Gastrocnemius medialis (tissue), 4 donors: ENCODE measurements at regions not wholly inside any gene's neighbourhood (a gene's known extent, or its start where the extent isn't known, plus 50 kb on each side); places are given as distances from the start of the nearest gene placed in this dataset.

Experiments used
- ATAC-seq, 2 donors: fragments of 150-250 bp; one replicate each; pipeline ENCODE4 v1.9.1; 2016
- DNase-seq, 2 donors: peaks; one replicate each; pipeline ENCODE4 v3.0.0-alpha.2; 2019
- H3K27ac ChIP-seq, 4 donors: fragments of 200-600 bp; sonication (generic); 1 replicate in 1 of 4; 2 replicates in 3 of 4; pipeline ENCODE4 v1.5.1; 2016 to 2018; ENCODE audit warnings: mild to moderate bottlenecking in 2 of 4, moderate library complexity in 1 of 4
- H3K27me3 ChIP-seq, 3 donors: fragments of 200-600 bp; sonication (generic) in 2 of 3; 1 replicate in 1 of 3; 2 replicates in 2 of 3; pipeline versions ENCODE4 v1.5.1 to v1.6.0; 2016 to 2019; ENCODE audit warnings: mild to moderate bottlenecking in 1 of 3, moderate library complexity in 1 of 3
- H3K36me3 ChIP-seq, 2 donors: fragments of 200-600 bp; sonication (generic) in 1 of 2; one replicate each; pipeline ENCODE4 v1.5.1; 2017 to 2018
- H3K4me1 ChIP-seq, 2 donors: fragments of 200-600 bp; sonication (generic) in 1 of 2; one replicate each; pipeline ENCODE4 v1.5.1; 2016 to 2017; ENCODE audit warnings: mild to moderate bottlenecking in 2 of 2
- H3K4me3 ChIP-seq, 4 donors: fragments of 200-600 bp; sonication (generic) in 3 of 4; 1 replicate in 1 of 4; 2 replicates in 3 of 4; pipeline ENCODE4 v1.5.1; 2016 to 2019; ENCODE audit warnings: mild to moderate bottlenecking in 2 of 4
- H3K9me3 ChIP-seq, 3 donors: fragments of 200-600 bp; sonication (generic) in 2 of 3; 1 replicate in 1 of 3; 2 replicates in 2 of 3; pipeline ENCODE4 v1.5.1; 2016 to 2019
- CTCF ChIP-seq, 5 experiments: fragments of 450-650 bp in 3 of 5; fragments of 200-600 bp in 2 of 5; sonication (generic) in 2 of 5; IDR thresholded peaks in 4 of 5; conservative IDR thresholded peaks in 1 of 5; 1 replicate in 4 of 5; 2 replicates in 1 of 5; pipeline ENCODE4 v1.5.1; 2016 to 2019; ENCODE audit warnings: antibody characterized with exemption in 5 of 5, mild to moderate bottlenecking in 3 of 5, moderate library complexity in 3 of 5
- POLR2A ChIP-seq, 2 donors: fragments of 450-650 bp; IDR thresholded peaks; one replicate each; pipeline ENCODE4 v1.6.1; 2017; ENCODE audit warnings: antibody characterized with exemption in 2 of 2, mild to moderate bottlenecking in 2 of 2, moderate library complexity in 2 of 2
- in situ Hi-C, 4 donors: fragments of 200-750 bp; cut with MboI; loops; one replicate each; pipeline versions ENCODE4 v1.15.0 to v1.8.0; 2017; ENCODE audit warnings: low sequenced_read_pairs in 4 of 4
- intact Hi-C: fragments of 100-400 bp; cut with DNase I; formaldehyde crosslinking; loops from one replicate; pipeline ENCODE4 v1.15.1; 2023; ENCODE audit warnings: low total_unique reads

- intact Hi-C loops (no loop called here), in situ Hi-C loops (loop anchor here in 1 of 4 donors (25.0 kb wide), 1 partner anchor 103 kb away; no protein-coding TSS in a partner anchor)
- H3K27me3 ChIP-seq, result peaks cover 0 to 3% (median 0%) of the 10 kb centered on the region in 3 donors
Observed at GRCh38 chr20:59390437-59390836, 90.0 kb downstream of the EDN3 start.

GRCh38 chr20:59391975-59392374 lies 91.6 kb downstream of the EDN3 start:
- no peak for TF ChIP-seq POLR2A (IDR thresholded peaks at IDR 0.05)
- no peak for TF ChIP-seq CTCF (IDR thresholded peaks at IDR 0.05 in 4 of 5, conservative IDR thresholded peaks at IDR 0.05 in 1 of 5)
- H3K4me3 ChIP-seq, result no peak overlapping the region
- no peaks in the 10 kb centered on the region for H3K4me1 ChIP-seq
- H3K9me3 ChIP-seq, result no peaks in the 10 kb centered on the region
- no peak overlapping the region for H3K27ac ChIP-seq
- peaks cover 0 to 2% (median 0%) of the 10 kb centered on the region in 3 donors for H3K27me3 ChIP-seq
- DNase-seq, result no peak
- H3K36me3 ChIP-seq, result no peaks in the 10 kb centered on the region
- no peak for ATAC-seq
- in situ Hi-C loops, result loop anchor here in 1 of 4 donors (25.0 kb wide), 1 partner anchor 105 kb away; no protein-coding TSS in a partner anchor
- intact Hi-C loops, result no loop called here

More at GRCh38 chr20:59390437-59390836, 90.0 kb downstream of the EDN3 start:
- Histone ChIP-seq H3K4me3 (no peak overlapping the region), H3K36me3 (no peaks in the 10 kb centered on the region), H3K9me3 (no peaks in the 10 kb centered on the region), H3K4me1 (no peaks in the 10 kb centered on the region), H3K27ac (no peak overlapping the region)
- DNase-seq (no peak), ATAC-seq (no peak)
- TF ChIP-seq POLR2A (IDR thresholded peaks at IDR 0.05), result no peak
- TF ChIP-seq CTCF (IDR thresholded peaks at IDR 0.05 in 4 of 5, conservative IDR thresholded peaks at IDR 0.05 in 1 of 5), result no peak

- no peak for ATAC-seq
- Histone ChIP-seq H3K27me3 (peaks cover 0 to 4% (median 0%) of the 10 kb centered on the region in 3 donors), H3K4me1 (no peaks in the 10 kb centered on the region), H3K36me3 (no peaks in the 10 kb centered on the region), H3K27ac (no peak overlapping the region), H3K4me3 (no peak overlapping the region), H3K9me3 (no peaks in the 10 kb centered on the region)
- no peak for TF ChIP-seq CTCF (IDR thresholded peaks at IDR 0.05 in 4 of 5, conservative IDR thresholded peaks at IDR 0.05 in 1 of 5)
- no peak for TF ChIP-seq POLR2A (IDR thresholded peaks at IDR 0.05)
- DNase-seq, result no peak
- intact Hi-C loops, result no loop called here
- in situ Hi-C loops, result loop anchor here in 1 of 4 donors (25.0 kb wide), 1 partner anchor 105 kb away; no protein-coding TSS in a partner anchor
Observed at GRCh38 chr20:59392736-59393135, 92.3 kb downstream of the EDN3 start.

GRCh38 chr20:59393142-59393541 lies 92.7 kb downstream of the EDN3 start:
- H3K4me1 ChIP-seq, result no peaks in the 10 kb centered on the region
- peaks cover 0 to 4% (median 0%) of the 10 kb centered on the region in 3 donors for H3K27me3 ChIP-seq
- ATAC-seq (no peak), DNase-seq (no peak)
- no peak overlapping the region for H3K27ac ChIP-seq
- no peaks in the 10 kb centered on the region for H3K9me3 ChIP-seq
- no peak overlapping the region for H3K4me3 ChIP-seq
- in situ Hi-C loops, result loop anchor here in 1 of 4 donors (25.0 kb wide), 1 partner anchor 106 kb away; no protein-coding TSS in a partner anchor
- intact Hi-C loops, result no loop called here
- no peaks in the 10 kb centered on the region for H3K36me3 ChIP-seq
- TF ChIP-seq POLR2A (IDR thresholded peaks at IDR 0.05), result no peak
- TF ChIP-seq CTCF (IDR thresholded peaks at IDR 0.05 in 4 of 5, conservative IDR thresholded peaks at IDR 0.05 in 1 of 5), result no peak

- Histone ChIP-seq H3K4me3 (no peak overlapping the region), H3K36me3 (no peaks in the 10 kb centered on the region), H3K27me3 (peaks cover 0 to 19% (median 7%) of the 10 kb centered on the region in 3 donors), H3K27ac (no peak overlapping the region), H3K4me1 (no peaks in the 10 kb centered on the region), H3K9me3 (no peaks in the 10 kb centered on the region)
- intact Hi-C loops (no loop called here), in situ Hi-C loops (loop anchor here in 1 of 4 donors (25.0 kb wide), 1 partner anchor 108 kb away; no protein-coding TSS in a partner anchor)
- ATAC-seq (no peak), DNase-seq (no peak)
- TF ChIP-seq POLR2A (IDR thresholded peaks at IDR 0.05), result no peak
- no peak for TF ChIP-seq CTCF (IDR thresholded peaks at IDR 0.05 in 4 of 5, conservative IDR thresholded peaks at IDR 0.05 in 1 of 5)
Observed at GRCh38 chr20:59395729-59396128, 95.3 kb downstream of the EDN3 start.
